Mesothelial cell of epicardium (in vitro differentiated cells): ENCODE measurements at regions not wholly inside any gene's neighbourhood (a gene's known extent, or its start where the extent isn't known, plus 50 kb on each side); places are given as distances from the start of the nearest gene placed in this dataset.

ENCODE experiments used
- DNase-seq, 2 experiments: peaks; one replicate each; pipeline ENCODE4 v3.0.0; 2021; ENCODE audit warnings: low spot score in 2 of 2; ENCODE audit not compliant: unreplicated experiment in 2 of 2
- H3K27ac Mint-ChIP-seq: 2 replicates; pipeline ENCODE4 v1.8.0; 2021; ENCODE audit warnings: mixed read lengths
- H3K27me3 Mint-ChIP-seq: 2 replicates; pipeline ENCODE4 v1.8.0; 2021; ENCODE audit warnings: low read depth, mixed read lengths
- H3K36me3 Mint-ChIP-seq: 2 replicates; pipeline ENCODE4 v1.8.0; 2021; ENCODE audit warnings: mixed read lengths
- H3K4me1 Mint-ChIP-seq: 2 replicates; pipeline ENCODE4 v1.8.0; 2021; ENCODE audit warnings: mixed read lengths
- H3K4me3 Mint-ChIP-seq: 2 replicates; pipeline ENCODE4 v1.8.0; 2021; ENCODE audit warnings: mild to moderate bottlenecking, moderate library complexity, mixed read lengths
- H3K9me3 Mint-ChIP-seq: 2 replicates; pipeline ENCODE4 v1.8.0; 2021; ENCODE audit warnings: mixed read lengths
- CTCF ChIP-seq: fragments of 200-600 bp; sonication (generic); IDR thresholded peaks from one replicate; pipeline ENCODE4 v1.5.0; 2021; ENCODE audit warnings: antibody characterized with exemption; ENCODE audit not compliant: unreplicated experiment

GRCh38 chr16:17998996-17999395 is 337.5 kb downstream of the NPIPA8 start:
- H3K27ac Mint-ChIP-seq = no peak overlapping the region
- no peak for TF ChIP-seq CTCF
- DNase-seq = no peak
- no peak overlapping the region for H3K4me3 Mint-ChIP-seq
- H3K9me3 Mint-ChIP-seq = peaks cover 6% of the 10 kb centered on the region
- H3K27me3 Mint-ChIP-seq = peaks cover 15% of the 10 kb centered on the region
- H3K36me3 Mint-ChIP-seq = no peaks in the 10 kb centered on the region
- no peaks in the 10 kb centered on the region for H3K4me1 Mint-ChIP-seq

DNA sequence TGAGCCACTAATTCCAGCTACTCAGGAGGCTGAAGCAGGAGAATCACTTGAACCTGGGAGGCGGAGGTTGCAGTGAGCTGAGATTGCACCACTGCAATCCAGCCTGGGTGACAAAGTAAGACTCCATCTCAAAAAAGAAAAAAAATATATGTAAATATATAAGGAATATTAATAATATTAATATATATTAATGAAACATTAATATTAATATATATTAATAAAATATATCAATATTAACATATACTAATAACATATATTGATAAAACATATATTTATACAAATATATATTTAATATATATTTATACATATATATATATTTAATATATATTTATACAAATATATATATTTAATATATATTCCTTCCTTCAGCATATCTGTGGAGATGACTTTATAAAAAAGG is 338.0 kb downstream of the NPIPA8 start:
- Mint-ChIP-seq H3K27me3 (peaks cover 16% of the 10 kb centered on the region), H3K4me3 (no peak overlapping the region), H3K27ac (no peak overlapping the region), H3K4me1 (no peaks in the 10 kb centered on the region), H3K36me3 (no peaks in the 10 kb centered on the region), H3K9me3 (peaks cover 6% of the 10 kb centered on the region)
- TF ChIP-seq CTCF = no peak
- DNase-seq = no peak

DNA sequence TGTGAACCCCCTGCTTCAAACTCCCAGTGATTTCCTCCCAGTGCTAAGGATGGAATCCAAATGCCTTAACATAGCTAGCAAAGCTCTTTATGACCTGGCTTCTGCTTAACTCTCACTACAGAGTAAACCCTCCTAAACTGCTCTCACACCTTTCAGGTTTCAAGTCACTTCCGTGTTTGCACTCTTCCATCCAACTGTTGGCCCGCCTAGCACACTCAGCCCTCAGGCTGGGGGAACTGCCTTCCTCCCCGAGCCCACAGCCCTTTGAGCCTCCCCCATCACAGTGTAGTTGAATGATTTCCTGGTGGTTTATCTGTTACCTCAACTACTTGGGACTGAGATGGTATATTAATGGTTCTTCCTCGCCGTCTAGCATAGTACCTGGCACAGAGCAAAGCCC is 342.5 kb downstream of the NPIPA8 start:
- H3K4me1 Mint-ChIP-seq = no peaks in the 10 kb centered on the region
- H3K36me3 Mint-ChIP-seq = no peaks in the 10 kb centered on the region

DNA sequence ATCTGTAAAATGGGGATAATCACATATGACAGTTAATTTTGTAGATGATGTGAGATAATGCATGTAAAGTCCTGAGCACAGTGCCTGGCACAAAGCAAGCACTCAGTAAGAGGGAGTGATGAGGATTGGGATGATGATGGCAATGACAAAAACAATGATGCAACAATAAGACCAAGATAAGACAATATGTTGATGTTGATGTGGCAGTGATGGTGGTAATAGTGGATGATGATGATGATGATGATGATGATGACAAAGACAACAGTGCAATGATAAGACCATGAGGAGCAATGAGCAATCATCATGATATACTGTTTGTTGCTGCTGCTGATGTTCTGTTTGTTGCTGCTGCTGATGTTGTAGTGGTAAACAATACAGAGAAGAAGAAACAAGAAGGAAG is 344.1 kb downstream of the NPIPA8 start:
- Mint-ChIP-seq H3K27ac (no peak overlapping the region), H3K36me3 (no peaks in the 10 kb centered on the region), H3K4me1 (no peaks in the 10 kb centered on the region), H3K27me3 (peaks cover 45% of the 10 kb centered on the region), H3K4me3 (no peak overlapping the region), H3K9me3 (peaks cover 2% of the 10 kb centered on the region)
- TF ChIP-seq CTCF = no peak
- DNase-seq = no peak

More for the DNA sequence above, 342.5 kb downstream of the NPIPA8 start:
- peaks cover 6% of the 10 kb centered on the region for H3K9me3 Mint-ChIP-seq
- no peak overlapping the region for H3K27ac Mint-ChIP-seq
- H3K4me3 Mint-ChIP-seq = no peak overlapping the region
- no peak for TF ChIP-seq CTCF
- no peak for DNase-seq
- H3K27me3 Mint-ChIP-seq = peaks cover 47% of the 10 kb centered on the region

DNA sequence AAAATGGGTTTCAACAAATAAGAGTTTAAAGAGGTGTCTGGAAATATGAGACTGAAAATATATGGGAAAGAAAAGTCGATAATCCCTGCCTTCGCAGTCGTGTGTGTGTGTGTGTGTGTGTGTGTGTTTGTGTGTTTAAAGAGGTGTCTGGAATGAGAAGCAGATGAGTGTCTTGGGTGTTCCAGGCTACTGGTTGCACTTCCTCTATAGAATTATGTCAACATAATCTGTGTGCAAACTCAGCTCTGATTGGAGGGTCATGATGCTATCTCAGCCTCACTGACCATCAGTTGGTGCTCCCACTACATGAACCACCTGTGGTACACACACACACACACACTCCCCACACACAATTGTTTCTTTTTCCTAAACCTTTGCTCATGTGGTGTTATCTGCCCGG is 347.3 kb downstream of the NPIPA8 start:
- DNase-seq = no peak
- Mint-ChIP-seq H3K27me3 (peaks cover 36% of the 10 kb centered on the region), H3K36me3 (no peaks in the 10 kb centered on the region), H3K27ac (no peak overlapping the region), H3K4me3 (no peak overlapping the region), H3K4me1 (no peaks in the 10 kb centered on the region), H3K9me3 (no peaks in the 10 kb centered on the region)
- no peak for TF ChIP-seq CTCF

- peaks cover 32% of the 10 kb centered on the region for H3K27me3 Mint-ChIP-seq
- no peak for TF ChIP-seq CTCF
- no peak overlapping the region for H3K27ac Mint-ChIP-seq
- H3K4me3 Mint-ChIP-seq = no peak overlapping the region
- no peaks in the 10 kb centered on the region for H3K4me1 Mint-ChIP-seq
- H3K9me3 Mint-ChIP-seq = no peaks in the 10 kb centered on the region
- no peaks in the 10 kb centered on the region for H3K36me3 Mint-ChIP-seq
- no peak for DNase-seq
Observed at GRCh38 chr16:17988839-17989238, 347.7 kb downstream of the NPIPA8 start.
